Activated CD8-positive, alpha-beta T cell treated with anti-CD3 and anti-CD28 coated beads for 36 hours (primary cell): ENCODE measurements at regions not wholly inside any gene's neighbourhood (a gene's known extent, or its start where the extent isn't known, plus 50 kb on each side); places are given as distances from the start of the nearest gene placed in this dataset.

Source experiments
- ATAC-seq: fragments of 200-7000 bp; cut with Tn5 transposase; one replicate; pipeline ENCODE4 v1.10.0; 2021; ENCODE audit warnings: mild to moderate bottlenecking, moderate library complexity
- CTCF ChIA-PET: fragments of 350-600 bp; sonication (Branson Sonifier 250); formaldehyde crosslinking; loops from one replicate; lab custom pipeline; 2021; ENCODE audit warnings: antibody characterized with exemption; lab: Charles Lee
- POLR2A ChIA-PET: fragments of 350-600 bp; sonication (Branson Sonifier 250); formaldehyde crosslinking; loops from one replicate; lab custom pipeline; 2021; ENCODE audit warnings: antibody characterized with exemption; lab: Charles Lee
- DNase-seq: peaks from one replicate; pipeline ENCODE4 v3.0.0-alpha.2; 2020
- H3K27ac Mint-ChIP-seq: one replicate; pipeline ENCODE4 v1.8.0; 2021; ENCODE audit warnings: mild to moderate bottlenecking, mixed read lengths
- H3K27me3 Mint-ChIP-seq: one replicate; pipeline ENCODE4 v1.8.0; 2021; ENCODE audit warnings: mixed read lengths
- H3K36me3 Mint-ChIP-seq: one replicate; pipeline ENCODE4 v1.8.0; 2021; ENCODE audit warnings: low read depth, mixed read lengths
- H3K4me1 Mint-ChIP-seq: one replicate; pipeline ENCODE4 v1.8.0; 2021; ENCODE audit warnings: low read depth, mixed read lengths
- H3K4me3 Mint-ChIP-seq: one replicate; pipeline ENCODE4 v1.8.0; 2021; ENCODE audit warnings: mild to moderate bottlenecking, moderate library complexity, mixed read lengths
- H3K9me3 Mint-ChIP-seq: one replicate; pipeline ENCODE4 v1.8.0; 2021; ENCODE audit warnings: mixed read lengths
- CTCF ChIP-seq: fragments of 200-600 bp; IDR thresholded peaks from one replicate; pipeline ENCODE4 v1.8.0; 2022; ENCODE audit warnings: antibody characterized with exemption, mild to moderate bottlenecking
- intact Hi-C: fragments of 100-400 bp; cut with micrococcal nuclease; formaldehyde crosslinking; loops from one replicate; pipeline ENCODE4 v1.10.0; 2022

- no peak overlapping the region for H3K27ac Mint-ChIP-seq
- peaks cover 4% of the 10 kb centered on the region for H3K9me3 Mint-ChIP-seq
- intact Hi-C loops = no loop called here
- CTCF ChIA-PET = no interaction called here
- POLR2A ChIA-PET = no interaction called here
- H3K4me3 Mint-ChIP-seq = no peak overlapping the region
- no peaks in the 10 kb centered on the region for H3K36me3 Mint-ChIP-seq
- TF ChIP-seq CTCF = no peak
- DNase-seq (no peak), ATAC-seq (no peak)
- no peaks in the 10 kb centered on the region for H3K27me3 Mint-ChIP-seq
- H3K4me1 Mint-ChIP-seq = no peaks in the 10 kb centered on the region
These were observed 462.5 kb upstream of the BTBD3 start for GRCh38 chr20:11454966-11455799.

DNA sequence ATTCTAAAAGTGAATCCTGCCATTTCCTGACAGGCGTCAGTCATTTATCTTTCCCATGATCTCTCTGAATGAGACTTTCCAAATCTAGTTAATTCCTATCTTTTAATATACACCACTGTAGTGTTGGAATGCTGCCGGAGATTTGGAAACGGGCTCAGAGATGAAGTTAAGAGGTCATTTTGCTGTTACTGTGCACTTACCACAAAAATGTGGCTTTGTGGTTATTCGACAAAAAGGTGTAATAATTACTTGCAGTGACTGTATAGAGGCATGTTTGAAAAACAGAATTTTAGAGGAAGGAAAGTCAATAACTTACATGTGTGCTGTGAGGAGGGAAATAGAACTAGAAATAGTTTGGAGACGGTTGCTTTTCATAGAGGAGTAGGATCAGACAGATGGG lies 460.2 kb upstream of the BTBD3 start:
- H3K36me3 Mint-ChIP-seq = no peaks in the 10 kb centered on the region

DNA sequence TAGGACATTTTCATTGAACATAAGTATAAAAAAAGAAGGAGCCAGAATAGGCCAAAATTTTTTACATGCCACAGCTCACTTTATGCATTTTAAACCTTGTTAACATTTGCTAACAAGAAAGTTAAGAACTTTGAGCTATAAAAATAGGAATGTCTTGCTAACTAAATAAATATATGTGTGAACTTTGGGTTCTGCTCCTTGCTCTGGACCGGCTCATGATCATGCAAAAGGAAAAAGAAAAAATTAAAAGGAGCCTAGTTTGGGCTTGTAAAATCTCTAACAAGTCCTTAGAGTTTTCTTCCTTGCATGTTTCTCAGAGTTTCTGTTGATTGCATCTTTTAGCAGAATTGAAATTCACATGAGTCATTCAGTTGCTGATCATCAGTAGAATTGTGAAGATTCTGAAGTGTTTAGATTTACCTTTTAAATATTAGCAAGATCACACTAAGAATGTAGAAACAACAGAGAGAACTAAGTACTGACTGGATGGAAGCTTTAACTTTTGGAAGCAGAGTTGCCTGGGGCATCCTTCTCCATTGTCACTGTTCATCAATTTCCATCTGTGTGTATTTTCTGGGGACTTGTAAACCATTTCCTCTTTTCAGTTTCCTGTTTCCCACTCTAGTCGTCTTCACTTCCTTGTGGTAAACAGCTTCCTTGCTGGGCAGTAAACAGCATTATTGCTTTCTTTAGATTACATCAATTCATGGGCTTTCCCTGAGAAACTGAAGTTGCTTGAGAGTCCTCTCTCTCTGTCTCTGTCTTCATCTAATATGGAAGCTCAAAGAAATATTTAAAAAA lies 458.4 kb upstream of the BTBD3 start:
- H3K4me1 Mint-ChIP-seq = no peaks in the 10 kb centered on the region
- ATAC-seq (no peak), DNase-seq (no peak)
- peaks cover 3% of the 10 kb centered on the region for H3K9me3 Mint-ChIP-seq
- H3K36me3 Mint-ChIP-seq = no peaks in the 10 kb centered on the region
- TF ChIP-seq CTCF = no peak
- no peak overlapping the region for H3K4me3 Mint-ChIP-seq
- no peak overlapping the region for H3K27ac Mint-ChIP-seq
- no peaks in the 10 kb centered on the region for H3K27me3 Mint-ChIP-seq
- CTCF ChIA-PET = no interaction called here
- POLR2A ChIA-PET = no interaction called here
- intact Hi-C loops = no loop called here

More for the DNA sequence above, 460.2 kb upstream of the BTBD3 start:
- Mint-ChIP-seq H3K4me3 (no peak overlapping the region), H3K4me1 (no peaks in the 10 kb centered on the region), H3K9me3 (peaks cover 3% of the 10 kb centered on the region), H3K27me3 (no peaks in the 10 kb centered on the region), H3K27ac (no peak overlapping the region)
- TF ChIP-seq CTCF = no peak
- intact Hi-C loops = no loop called here
- no peak for ATAC-seq
- ChIA-PET POLR2A (no interaction called here), CTCF (no interaction called here)
- DNase-seq = no peak

- Mint-ChIP-seq H3K4me3 (no peak overlapping the region), H3K4me1 (no peaks in the 10 kb centered on the region), H3K9me3 (peaks cover 1% of the 10 kb centered on the region), H3K36me3 (no peaks in the 10 kb centered on the region), H3K27ac (no peak overlapping the region), H3K27me3 (no peaks in the 10 kb centered on the region)
- POLR2A ChIA-PET = no interaction called here
- CTCF ChIA-PET = no interaction called here
- intact Hi-C loops = no loop called here
- TF ChIP-seq CTCF = no peak
- no peak for DNase-seq
- ATAC-seq = no peak
These were observed 450.3 kb upstream of the BTBD3 start for GRCh38 chr20:11467436-11467835.

DNA sequence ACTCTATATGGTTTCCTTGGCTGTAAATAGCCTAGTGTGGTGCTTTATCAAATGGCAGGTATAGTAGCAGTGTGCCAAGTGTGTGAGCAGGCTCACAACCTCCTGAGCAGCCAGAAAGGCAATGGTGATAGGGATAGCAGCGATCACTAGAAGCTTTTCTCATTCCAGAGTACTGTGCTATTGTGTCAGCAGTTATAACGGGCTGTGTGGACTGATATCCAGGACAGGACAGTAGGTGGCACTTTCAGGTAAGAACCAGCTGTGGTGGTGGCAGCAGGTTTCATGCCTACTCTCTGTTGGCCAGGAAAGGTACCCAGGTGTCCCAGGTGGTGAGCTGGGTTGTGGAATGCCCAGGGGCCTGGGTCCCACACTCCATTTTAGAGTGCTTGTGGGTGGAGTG lies 448.8 kb upstream of the BTBD3 start:
- Mint-ChIP-seq H3K4me3 (no peak overlapping the region), H3K27me3 (no peaks in the 10 kb centered on the region), H3K9me3 (peaks cover 1% of the 10 kb centered on the region), H3K27ac (no peak overlapping the region), H3K36me3 (no peaks in the 10 kb centered on the region), H3K4me1 (no peaks in the 10 kb centered on the region)
- POLR2A ChIA-PET = no interaction called here
- ATAC-seq (no peak), DNase-seq (no peak)
- no peak for TF ChIP-seq CTCF
- intact Hi-C loops = no loop called here
- CTCF ChIA-PET = no interaction called here
